ENCODE measurements at regions not wholly inside any gene's neighbourhood (a gene's known extent, or its start where the extent isn't known, plus 50 kb on each side); places are given as distances from the start of the nearest gene placed in this dataset.

- Histone ChIP-seq H3K4me3 (ENCODE audit: control extremely low read depth in 1 of 5, extremely low read depth in 1 of 5, insufficient read depth in 1 of 5, low read depth in 2 of 5, low read length in 4 of 5) (peak overlapping the region in 1 of 5 experiments; percentile 21), H4K20me1 (ENCODE audit: control insufficient read depth, insufficient read depth, low read length, poor library complexity, severe bottlenecking) (no peaks in the 10 kb centered on the region), H2AFZ (ENCODE audit: insufficient read depth, low read depth, low read length, poor library complexity, severe bottlenecking) (peak overlapping the region; percentile 17), H3K4me1 (ENCODE audit: control insufficient read depth in 2 of 2, insufficient read depth in 2 of 2, low read length in 2 of 2) (peaks cover 11 to 17% of the 10 kb centered on the region in 2 donors), H3K36me3 (replicated peaks in 1 of 2; ENCODE audit: control extremely low read depth in 1 of 2, control insufficient read depth in 1 of 2, extremely low read depth in 1 of 2, insufficient read depth in 2 of 2, low read length in 1 of 2) (no peaks in the 10 kb centered on the region), H3K27ac (ENCODE audit: low read length in 2 of 2) (no peak overlapping the region), H3K9me3 (ENCODE audit: control extremely low read depth in 1 of 3, control insufficient read depth in 2 of 3, insufficient read depth in 1 of 3, low read length in 2 of 3) (no peaks in the 10 kb centered on the region), H3K4me2 (replicated peaks; ENCODE audit: low read depth, low read length, poor library complexity, severe bottlenecking) (peak overlapping the region; percentile 24), H3K79me2 (ENCODE audit: control insufficient read depth, insufficient read depth, low read length) (no peaks in the 10 kb centered on the region), H3K9ac (ENCODE audit: low read length) (no peak overlapping the region), H3K27me3 (replicated peaks in 1 of 4; ENCODE audit: control extremely low read depth in 1 of 4, control insufficient read depth in 3 of 4, insufficient read depth in 4 of 4, low read length in 3 of 4) (peaks cover 0 to 4% (median 0%) of the 10 kb centered on the region in 4 experiments)
- DNase-seq (peak; percentile 38), ATAC-seq (ENCODE audit: low read depth) (peak; percentile 43)
- POLR2A ChIA-PET = interaction anchor here (0.9 kb wide), 1 partner anchor 160 kb away, joined by 3 read pairs; the partner anchor contains the start of gene ATP8A1
- H3K4me1 Mint-ChIP-seq = peaks cover 15% of the 10 kb centered on the region
- H3K27ac Mint-ChIP-seq = peak overlapping the region; percentile 39
- H3K27me3 Mint-ChIP-seq = peaks cover 2% of the 10 kb centered on the region
- WGBS (ENCODE audit: insufficient coverage) = 71% methylated on average over 5 of the region's 8 CpGs
- no peak for TF ChIP-seq CTCF (IDR thresholded peaks at IDR 0.05)
- TF ChIP-seq EZH2 (IDR thresholded peaks at IDR 0.05; ENCODE audit: borderline replicate concordance, insufficient read depth, low read depth, low read length, poor library complexity, severe bottlenecking) = no peak
- H3K4me3 Mint-ChIP-seq = peak overlapping the region; percentile 35
- CTCF ChIA-PET = interaction anchor here (0.7 to 2.9 kb wide), 7 partner anchors 17 to 1818 kb away, joined by 3 to 39 read pairs (median 4); no protein-coding TSS in a partner anchor
- intact Hi-C loops (cut with micrococcal nuclease) = loop anchor here (1.0 kb wide), 1 partner anchor 249 kb away; no protein-coding TSS in a partner anchor
- H3K9me3 Mint-ChIP-seq (ENCODE audit: insufficient read depth) = no peaks in the 10 kb centered on the region
Observed at GRCh38 chr4:42816880-42817400, 75.6 kb upstream of the GRXCR1 start.

- WGBS (ENCODE audit: insufficient coverage) = no CpG with 5 or more reads among the region's 9 CpGs
- H3K4me3 ChIP-seq (ENCODE audit: control extremely low read depth in 1 of 5, extremely low read depth in 1 of 5, insufficient read depth in 1 of 5, low read depth in 2 of 5, low read length in 4 of 5) = no peak overlapping the region
- H3K27ac ChIP-seq (ENCODE audit: low read length in 2 of 2) = no peak overlapping the region
- ChIA-PET CTCF (interaction anchor here (0.8 to 2.9 kb wide), 5 partner anchors 18 to 250 kb away, joined by 3 to 39 read pairs (median 3); no protein-coding TSS in a partner anchor), POLR2A (interaction anchor here (0.9 kb wide), 1 partner anchor 159 kb away, joined by 3 read pairs; the partner anchor contains the start of gene ATP8A1)
- H3K79me2 ChIP-seq (ENCODE audit: control insufficient read depth, insufficient read depth, low read length) = no peaks in the 10 kb centered on the region
- H3K4me2 ChIP-seq (replicated peaks; ENCODE audit: low read depth, low read length, poor library complexity, severe bottlenecking) = peak overlapping the region; percentile 24
- H4K20me1 ChIP-seq (ENCODE audit: control insufficient read depth, insufficient read depth, low read length, poor library complexity, severe bottlenecking) = no peaks in the 10 kb centered on the region
- Mint-ChIP-seq H3K9me3 (ENCODE audit: insufficient read depth) (no peaks in the 10 kb centered on the region), H3K4me3 (no peak overlapping the region), H3K27me3 (peaks cover 5% of the 10 kb centered on the region), H3K27ac (peak overlapping the region; percentile 39), H3K4me1 (peaks cover 15% of the 10 kb centered on the region)
- TF ChIP-seq EZH2 (IDR thresholded peaks at IDR 0.05; ENCODE audit: borderline replicate concordance, insufficient read depth, low read depth, low read length, poor library complexity, severe bottlenecking) = no peak
- no peak for TF ChIP-seq CTCF (IDR thresholded peaks at IDR 0.05)
- intact Hi-C loops (cut with micrococcal nuclease) = no loop called here
- no peaks in the 10 kb centered on the region for H3K9me3 ChIP-seq (ENCODE audit: control extremely low read depth in 1 of 3, control insufficient read depth in 2 of 3, insufficient read depth in 1 of 3, low read length in 2 of 3)
- H2AFZ ChIP-seq (ENCODE audit: insufficient read depth, low read depth, low read length, poor library complexity, severe bottlenecking) = peak overlapping the region; percentile 37
- ATAC-seq (ENCODE audit: low read depth) = no peak
- DNase-seq = peak; percentile 6
- no peaks in the 10 kb centered on the region for H3K36me3 ChIP-seq (replicated peaks in 1 of 2; ENCODE audit: control extremely low read depth in 1 of 2, control insufficient read depth in 1 of 2, extremely low read depth in 1 of 2, insufficient read depth in 2 of 2, low read length in 1 of 2)
- no peak overlapping the region for H3K9ac ChIP-seq (ENCODE audit: low read length)
- H3K4me1 ChIP-seq (ENCODE audit: control insufficient read depth in 2 of 2, insufficient read depth in 2 of 2, low read length in 2 of 2) = peaks cover 11 to 17% of the 10 kb centered on the region in 2 donors
- H3K27me3 ChIP-seq (replicated peaks in 1 of 4; ENCODE audit: control extremely low read depth in 1 of 4, control insufficient read depth in 3 of 4, insufficient read depth in 4 of 4, low read length in 3 of 4) = peaks cover 0 to 8% (median 0%) of the 10 kb centered on the region in 4 experiments
Observed at GRCh38 chr4:42816189-42816879, 76.2 kb upstream of the GRXCR1 start.

Measured in B cell (primary cell).